ENCODE measurements at regions not wholly inside any gene's neighbourhood (a gene's known extent, or its start where the extent isn't known, plus 50 kb on each side); places are given as distances from the start of the nearest gene placed in this dataset.

- TF ChIP-seq CTCF (IDR thresholded peaks at IDR 0.05) (no peak), POLR2A (IDR thresholded peaks at IDR 0.05) (no peak)
Measured at GRCh38 chr2:187985923-187986322, 305.8 kb upstream of the GULP1 start.

Measured in testis (tissue), 2 donors.